ENCODE measurements at regions not wholly inside any gene's neighbourhood (a gene's known extent, or its start where the extent isn't known, plus 50 kb on each side); places are given as distances from the start of the nearest gene placed in this dataset.

DNA sequence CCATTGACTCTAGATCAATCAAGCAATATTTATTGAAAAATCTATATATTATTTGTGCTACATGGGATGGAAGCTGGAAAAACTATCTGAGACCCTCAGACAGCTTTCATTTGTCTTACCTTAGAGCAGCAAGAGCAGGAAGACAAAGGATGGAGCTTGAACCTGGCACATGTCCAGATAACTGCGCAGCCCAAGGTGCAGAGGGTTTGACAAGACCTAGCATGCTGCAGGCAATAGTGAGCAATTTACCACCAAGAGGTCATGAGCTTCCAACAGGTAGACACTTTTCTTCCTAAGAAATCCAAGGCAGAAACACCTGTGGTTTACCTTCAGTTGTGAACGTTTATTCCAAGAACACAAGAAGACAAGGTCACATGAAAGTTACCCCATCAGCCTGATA lies 214.7 kb upstream of the NECTIN3 start:
- Histone ChIP-seq H3K4me3 (no peak overlapping the region), H3K36me3 (no peaks in the 10 kb centered on the region), H3K27ac (no peak overlapping the region), H3K27me3 (no peaks in the 10 kb centered on the region), H3K9me3 (no peaks in the 10 kb centered on the region), H3K4me1 (peaks cover 0 to 8% (median 0%) of the 10 kb centered on the region in 3 donors)
- no peak for ATAC-seq
- 84 to 86% methylated on average over 2 of the region's 2 CpGs for WGBS, 2 donors
- DNase-seq, result no peak
- FAIRE-seq, result no peak
- TF ChIP-seq, protein P1, sequence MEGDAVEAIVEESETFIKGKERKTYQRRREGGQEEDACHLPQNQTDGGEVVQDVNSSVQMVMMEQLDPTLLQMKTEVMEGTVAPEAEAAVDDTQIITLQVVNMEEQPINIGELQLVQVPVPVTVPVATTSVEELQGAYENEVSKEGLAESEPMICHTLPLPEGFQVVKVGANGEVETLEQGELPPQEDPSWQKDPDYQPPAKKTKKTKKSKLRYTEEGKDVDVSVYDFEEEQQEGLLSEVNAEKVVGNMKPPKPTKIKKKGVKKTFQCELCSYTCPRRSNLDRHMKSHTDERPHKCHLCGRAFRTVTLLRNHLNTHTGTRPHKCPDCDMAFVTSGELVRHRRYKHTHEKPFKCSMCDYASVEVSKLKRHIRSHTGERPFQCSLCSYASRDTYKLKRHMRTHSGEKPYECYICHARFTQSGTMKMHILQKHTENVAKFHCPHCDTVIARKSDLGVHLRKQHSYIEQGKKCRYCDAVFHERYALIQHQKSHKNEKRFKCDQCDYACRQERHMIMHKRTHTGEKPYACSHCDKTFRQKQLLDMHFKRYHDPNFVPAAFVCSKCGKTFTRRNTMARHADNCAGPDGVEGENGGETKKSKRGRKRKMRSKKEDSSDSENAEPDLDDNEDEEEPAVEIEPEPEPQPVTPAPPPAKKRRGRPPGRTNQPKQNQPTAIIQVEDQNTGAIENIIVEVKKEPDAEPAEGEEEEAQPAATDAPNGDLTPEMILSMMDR (IDR thresholded peaks at IDR 0.05), result no peak
- intact Hi-C loops (cut with DNase I), result no loop called here

DNA sequence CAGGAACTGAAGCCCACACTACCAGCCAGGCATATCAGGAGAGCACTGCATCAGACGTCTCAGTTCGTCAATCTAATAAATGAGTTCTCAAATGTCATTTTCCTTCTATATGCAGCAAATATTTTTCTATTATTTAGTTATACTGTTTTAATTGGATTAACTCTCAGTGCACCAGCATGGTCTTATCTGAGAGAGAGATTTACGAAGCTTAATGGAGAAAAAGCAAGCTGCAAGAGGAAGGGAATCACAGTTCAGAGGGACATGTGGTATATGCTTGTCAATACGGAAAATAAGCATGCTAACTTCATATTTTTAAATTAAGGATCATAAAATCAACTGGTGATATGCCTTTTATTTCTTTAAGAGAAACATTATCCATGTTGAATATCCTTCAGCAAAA lies 213.1 kb upstream of the NECTIN3 start:
- no peak overlapping the region for H3K27ac ChIP-seq
- no peak for DNase-seq
- peaks cover 0 to 8% (median 0%) of the 10 kb centered on the region in 3 donors for H3K4me1 ChIP-seq
- WGBS, 2 donors, result 90 to 95% methylated on average over 4 of the region's 4 CpGs
- H3K4me3 ChIP-seq, result no peak overlapping the region
- TF ChIP-seq, protein P1 (IDR thresholded peaks at IDR 0.05), result no peak
- H3K9me3 ChIP-seq, result no peaks in the 10 kb centered on the region
- H3K27me3 ChIP-seq, result no peaks in the 10 kb centered on the region
- no peak for ATAC-seq
- no peaks in the 10 kb centered on the region for H3K36me3 ChIP-seq
- no peak for FAIRE-seq
- intact Hi-C loops (cut with DNase I), result no loop called here

DNA sequence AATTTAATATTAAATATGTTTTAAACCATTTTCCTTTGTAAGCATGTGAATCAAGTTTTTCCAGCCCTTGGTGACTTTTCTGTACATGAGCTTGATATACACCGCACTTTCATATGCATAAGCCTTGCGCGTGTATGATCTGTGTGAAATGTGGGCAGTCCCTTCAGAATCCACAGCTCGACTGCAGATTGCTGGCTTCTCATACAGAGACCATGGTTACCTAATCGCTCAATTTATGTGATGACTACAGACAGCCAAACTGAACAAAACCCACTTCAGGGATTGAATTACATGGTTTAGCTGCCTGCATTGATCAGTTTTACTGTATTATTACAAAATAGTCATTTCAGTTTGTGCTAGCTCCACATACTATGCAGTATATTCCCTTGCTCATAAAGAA lies 212.3 kb upstream of the NECTIN3 start:
- ATAC-seq (peak; percentile 61 to 77 (median 68)), DNase-seq (no peak), FAIRE-seq (no peak)
- Histone ChIP-seq H3K36me3 (no peaks in the 10 kb centered on the region), H3K27ac (no peak overlapping the region), H3K4me1 (peaks cover 0 to 8% (median 0%) of the 10 kb centered on the region in 3 donors), H3K27me3 (no peaks in the 10 kb centered on the region), H3K4me3 (no peak overlapping the region), H3K9me3 (no peaks in the 10 kb centered on the region)
- TF ChIP-seq, protein P1 (IDR thresholded peaks at IDR 0.05), result no peak
- 50 to 52% methylated on average over 5 of the region's 5 CpGs for WGBS, 2 donors
- intact Hi-C loops (cut with DNase I), result no loop called here

DNA sequence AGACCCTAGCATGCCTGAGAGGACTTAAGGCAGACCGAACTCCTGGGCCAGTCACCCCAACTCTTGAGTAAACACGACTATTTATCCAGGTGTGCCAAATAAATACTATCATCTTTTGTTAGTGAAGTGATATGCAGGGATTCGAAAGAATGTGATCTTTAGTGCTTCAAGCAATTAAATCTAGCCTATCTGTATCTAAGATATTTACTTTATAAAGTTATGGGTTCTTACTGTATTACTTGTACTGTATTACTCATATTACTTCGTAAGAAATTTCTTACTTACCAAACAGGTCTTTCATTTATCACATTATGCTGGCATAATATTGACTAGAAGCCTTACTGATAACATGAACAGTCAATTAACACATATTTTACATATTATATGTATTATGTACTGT lies 211.6 kb upstream of the NECTIN3 start:
- ATAC-seq (no peak), DNase-seq (no peak), FAIRE-seq (no peak)
- Histone ChIP-seq H3K36me3 (no peaks in the 10 kb centered on the region), H3K27ac (no peak overlapping the region), H3K4me1 (peaks cover 0 to 8% (median 0%) of the 10 kb centered on the region in 3 donors), H3K9me3 (no peaks in the 10 kb centered on the region), H3K4me3 (no peak overlapping the region), H3K27me3 (no peaks in the 10 kb centered on the region)
- WGBS, 2 donors, result 14% methylated on average over 4 of the region's 4 CpGs
- intact Hi-C loops (cut with DNase I), result no loop called here
- TF ChIP-seq, protein P1 (IDR thresholded peaks at IDR 0.05), result no peak

DNA sequence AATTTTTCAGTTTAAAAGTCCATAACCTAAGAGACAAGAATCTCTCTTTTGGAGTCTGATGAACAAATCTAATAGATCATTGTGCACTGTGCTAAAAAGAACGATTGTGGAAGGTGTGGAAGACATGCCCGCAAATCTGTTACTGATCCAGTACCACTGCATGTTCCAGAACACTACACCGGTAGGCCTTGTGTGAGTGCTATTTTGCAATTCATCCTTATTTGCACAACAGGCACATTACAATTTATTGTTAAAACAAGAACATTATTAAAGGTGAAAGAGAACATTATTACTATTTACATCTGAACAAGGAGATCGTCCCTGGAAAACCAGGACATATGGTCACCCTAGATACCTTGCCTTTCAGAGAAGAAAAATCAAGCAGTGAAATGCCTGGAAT lies 205.7 kb upstream of the NECTIN3 start:
- intact Hi-C loops (cut with DNase I), result no loop called here
- FAIRE-seq (no peak), DNase-seq (no peak), ATAC-seq (no peak)
- Histone ChIP-seq H3K4me3 (no peak overlapping the region), H3K4me1 (no peaks in the 10 kb centered on the region), H3K27ac (no peak overlapping the region), H3K9me3 (no peaks in the 10 kb centered on the region), H3K27me3 (no peaks in the 10 kb centered on the region), H3K36me3 (no peaks in the 10 kb centered on the region)
- TF ChIP-seq, protein P1 (IDR thresholded peaks at IDR 0.05), result no peak
- WGBS, 2 donors, result 78 to 84% methylated on average over 4 of the region's 4 CpGs

All from pancreas (tissue), 10 donors.